ENCODE measurements at regions not wholly inside any gene's neighbourhood (a gene's known extent, or its start where the extent isn't known, plus 50 kb on each side); places are given as distances from the start of the nearest gene placed in this dataset.

- DNase-seq, result no peak
- H3K36me3 ChIP-seq, result no peaks in the 10 kb centered on the region
- H3K27me3 ChIP-seq, result no peaks in the 10 kb centered on the region
- no peak for TF ChIP-seq CTCF (IDR thresholded peaks at IDR 0.05)
- H3K4me3 ChIP-seq, result no peak overlapping the region
- no peak overlapping the region for H3K27ac ChIP-seq
- intact Hi-C loops (cut with DNase I; ENCODE audit: low total_unique reads), result no loop called here
- H3K9me3 ChIP-seq, result no peaks in the 10 kb centered on the region
- no peaks in the 10 kb centered on the region for H3K4me1 ChIP-seq
Observed at GRCh38 chr4:24274381-24274941, 309.9 kb downstream of the DHX15 start.

- H3K27ac ChIP-seq, result no peak overlapping the region
- H3K4me3 ChIP-seq, result no peak overlapping the region
- intact Hi-C loops (cut with DNase I; ENCODE audit: low total_unique reads), result no loop called here
- no peaks in the 10 kb centered on the region for H3K4me1 ChIP-seq
- no peak for DNase-seq
- H3K27me3 ChIP-seq, result no peaks in the 10 kb centered on the region
- H3K9me3 ChIP-seq, result no peaks in the 10 kb centered on the region
- no peak for TF ChIP-seq CTCF (IDR thresholded peaks at IDR 0.05)
- H3K36me3 ChIP-seq, result no peaks in the 10 kb centered on the region
Observed at GRCh38 chr4:24273136-24273535, 311.2 kb downstream of the DHX15 start.

- Histone ChIP-seq H3K27ac (no peak overlapping the region), H3K9me3 (no peaks in the 10 kb centered on the region), H3K27me3 (no peaks in the 10 kb centered on the region), H3K36me3 (no peaks in the 10 kb centered on the region), H3K4me1 (no peaks in the 10 kb centered on the region), H3K4me3 (no peak overlapping the region)
- no peak for TF ChIP-seq CTCF (IDR thresholded peaks at IDR 0.05)
- no peak for DNase-seq
- intact Hi-C loops (cut with DNase I; ENCODE audit: low total_unique reads), result no loop called here
Observed at GRCh38 chr4:24266951-24267722, 317.2 kb downstream of the DHX15 start.

GRCh38 chr4:24265989-24266388 lies 318.4 kb downstream of the DHX15 start:
- no peak for TF ChIP-seq CTCF (IDR thresholded peaks at IDR 0.05)
- Histone ChIP-seq H3K27ac (no peak overlapping the region), H3K4me1 (no peaks in the 10 kb centered on the region), H3K4me3 (no peak overlapping the region), H3K27me3 (no peaks in the 10 kb centered on the region), H3K36me3 (no peaks in the 10 kb centered on the region), H3K9me3 (no peaks in the 10 kb centered on the region)
- intact Hi-C loops (cut with DNase I; ENCODE audit: low total_unique reads), result no loop called here
- DNase-seq, result no peak

- intact Hi-C loops (cut with DNase I; ENCODE audit: low total_unique reads), result no loop called here
Observed at GRCh38 chr4:24262616-24263015, 321.7 kb downstream of the DHX15 start.

More at GRCh38 chr4:24262616-24263015, 321.7 kb downstream of the DHX15 start:
- Histone ChIP-seq H3K4me1 (no peaks in the 10 kb centered on the region), H3K27me3 (no peaks in the 10 kb centered on the region), H3K4me3 (no peak overlapping the region), H3K36me3 (no peaks in the 10 kb centered on the region), H3K27ac (no peak overlapping the region), H3K9me3 (no peaks in the 10 kb centered on the region)
- DNase-seq, result no peak
- no peak for TF ChIP-seq CTCF (IDR thresholded peaks at IDR 0.05)

All from tibial artery (tissue), 4 donors.